HFF-Myc (cell line): ENCODE measurements at regions not wholly inside any gene's neighbourhood (a gene's known extent, or its start where the extent isn't known, plus 50 kb on each side); places are given as distances from the start of the nearest gene placed in this dataset.

Experiments
- DNase-seq: peaks from one replicate; pipeline ENCODE4 v3.0.0-alpha.2; 2011; ENCODE audit warnings: low read depth; ENCODE audit errors: extremely low read depth
- H3K4me3 ChIP-seq: replicated peaks from 2 replicates; pipeline ENCODE4 v1.5.1; 2011; ENCODE audit warnings: low read depth, mild to moderate bottlenecking, control low read depth, low read length
- CTCF ChIP-seq: IDR thresholded peaks from 2 replicates; pipeline ENCODE4 v1.5.1; 2012; ENCODE audit warnings: mild to moderate bottlenecking, low read depth, low read length, control low read depth; ENCODE audit errors: missing control alignments

GRCh38 chrX:8971116-8971515, 62.8 kb downstream of the FAM9B start:
- peak; percentile 32 for TF ChIP-seq CTCF
- DNase-seq: peak; percentile 40
- H3K4me3 ChIP-seq: no peak overlapping the region

GRCh38 chrX:8969378-8969777, 64.5 kb downstream of the FAM9B start:
- DNase-seq: no peak
- no peak overlapping the region for H3K4me3 ChIP-seq
- TF ChIP-seq CTCF: no peak

- H3K4me3 ChIP-seq: no peak overlapping the region
- DNase-seq: no peak
- no peak for TF ChIP-seq CTCF
Measured at GRCh38 chrX:8967461-8967860, 66.5 kb downstream of the FAM9B start.

- DNase-seq: peak; percentile 54
- TF ChIP-seq CTCF: no peak
- no peak overlapping the region for H3K4me3 ChIP-seq
Measured at GRCh38 chrX:8960957-8961468, 72.9 kb downstream of the FAM9B start.

- no peak overlapping the region for H3K4me3 ChIP-seq
- DNase-seq: no peak
- TF ChIP-seq CTCF: no peak
Measured at GRCh38 chrX:8955511-8955910, 78.4 kb downstream of the FAM9B start.

- no peak for DNase-seq
- H3K4me3 ChIP-seq: no peak overlapping the region
- TF ChIP-seq CTCF: no peak
Measured at GRCh38 chrX:8946563-8946962, 87.4 kb downstream of the FAM9B start.

- DNase-seq: no peak
- no peak overlapping the region for H3K4me3 ChIP-seq
- no peak for TF ChIP-seq CTCF
Measured at GRCh38 chrX:8939322-8939721, 94.6 kb downstream of the FAM9B start.
